ENCODE measurements at regions not wholly inside any gene's neighbourhood (a gene's known extent, or its start where the extent isn't known, plus 50 kb on each side); places are given as distances from the start of the nearest gene placed in this dataset.

GRCh38 chr6:9365378-9365777 lies 930.0 kb upstream of the SLC35B3 start:
- Histone ChIP-seq H2AFZ (ENCODE audit: low read depth, low read length) (no peak overlapping the region), H3K36me3 (ENCODE audit: control insufficient read depth in 2 of 2, extremely low read depth in 1 of 2, insufficient read depth in 2 of 2, low read length in 2 of 2) (no peaks in the 10 kb centered on the region), H4K20me1 (replicated peaks; ENCODE audit: control insufficient read depth, extremely low read depth, insufficient read depth, low read length) (no peaks in the 10 kb centered on the region), H3K4me3 (replicated peaks in 1 of 3; ENCODE audit: insufficient read depth in 1 of 3, low read depth in 1 of 3, low read length in 3 of 3) (no peak overlapping the region), H3K27me3 (ENCODE audit: control insufficient read depth in 2 of 2, insufficient read depth in 2 of 2, low read length in 2 of 2) (no peaks in the 10 kb centered on the region), H3K79me2 (ENCODE audit: control insufficient read depth, insufficient read depth, low read length) (no peaks in the 10 kb centered on the region), H3K9me1 (replicated peaks; ENCODE audit: control insufficient read depth, extremely low read depth, insufficient read depth, low read length) (no peaks in the 10 kb centered on the region), H3K27ac (ENCODE audit: insufficient read depth, low read depth, low read length) (no peak overlapping the region), H3K9ac (replicated peaks; ENCODE audit: extremely low read depth, insufficient read depth, low read length) (no peak overlapping the region), H3K4me2 (ENCODE audit: insufficient read depth, low read length) (no peak overlapping the region), H3K4me1 (ENCODE audit: control insufficient read depth, extremely low read depth, insufficient read depth, low read length) (no peaks in the 10 kb centered on the region), H3K9me3 (replicated peaks; ENCODE audit: control insufficient read depth, insufficient read depth, low read length) (peaks cover 1% of the 10 kb centered on the region)
- CTCF ChIA-PET: no interaction called here
- FAIRE-seq (no peak), DNase-seq (ENCODE audit: low read depth, low spot score) (no peak)
- TF ChIP-seq GATA2 (IDR thresholded peaks at IDR 0.05; ENCODE audit: insufficient read depth, insufficient read length, low read depth, low read length) (no peak), POLR2AphosphoS5 (IDR thresholded peaks at IDR 0.05; ENCODE audit: insufficient read depth, low read depth, low read length) (no peak), FOS (IDR thresholded peaks at IDR 0.05; ENCODE audit: borderline replicate concordance, insufficient read depth, low read length) (no peak), MAX (IDR thresholded peaks at IDR 0.05; ENCODE audit: insufficient read depth, insufficient read length) (no peak), JUN (IDR thresholded peaks at IDR 0.05; ENCODE audit: borderline replicate concordance, insufficient read depth, insufficient read length, low read depth) (no peak)
- TF ChIP-seq, protein P1, sequence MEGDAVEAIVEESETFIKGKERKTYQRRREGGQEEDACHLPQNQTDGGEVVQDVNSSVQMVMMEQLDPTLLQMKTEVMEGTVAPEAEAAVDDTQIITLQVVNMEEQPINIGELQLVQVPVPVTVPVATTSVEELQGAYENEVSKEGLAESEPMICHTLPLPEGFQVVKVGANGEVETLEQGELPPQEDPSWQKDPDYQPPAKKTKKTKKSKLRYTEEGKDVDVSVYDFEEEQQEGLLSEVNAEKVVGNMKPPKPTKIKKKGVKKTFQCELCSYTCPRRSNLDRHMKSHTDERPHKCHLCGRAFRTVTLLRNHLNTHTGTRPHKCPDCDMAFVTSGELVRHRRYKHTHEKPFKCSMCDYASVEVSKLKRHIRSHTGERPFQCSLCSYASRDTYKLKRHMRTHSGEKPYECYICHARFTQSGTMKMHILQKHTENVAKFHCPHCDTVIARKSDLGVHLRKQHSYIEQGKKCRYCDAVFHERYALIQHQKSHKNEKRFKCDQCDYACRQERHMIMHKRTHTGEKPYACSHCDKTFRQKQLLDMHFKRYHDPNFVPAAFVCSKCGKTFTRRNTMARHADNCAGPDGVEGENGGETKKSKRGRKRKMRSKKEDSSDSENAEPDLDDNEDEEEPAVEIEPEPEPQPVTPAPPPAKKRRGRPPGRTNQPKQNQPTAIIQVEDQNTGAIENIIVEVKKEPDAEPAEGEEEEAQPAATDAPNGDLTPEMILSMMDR (IDR thresholded peaks at IDR 0.05; ENCODE audit: extremely low read depth in 1 of 2, insufficient read depth in 1 of 2, low read depth in 1 of 2, low read length in 2 of 2): no peak
- POLR2A ChIA-PET: no interaction called here
- BruUV-seq (replicated peaks): no TSS peak
- intact Hi-C loops (cut with micrococcal nuclease) (no loop called here), dilution Hi-C loops (cut with MboI; ENCODE audit: extremely low pct_ligation_motif_present, low sequenced_read_pairs) (no loop called here)
